ENCODE measurements at regions not wholly inside any gene's neighbourhood (a gene's known extent, or its start where the extent isn't known, plus 50 kb on each side); places are given as distances from the start of the nearest gene placed in this dataset.
A peak's percentile ranks its signal among the peaks of the same experiment; 100 is the strongest.

DNA sequence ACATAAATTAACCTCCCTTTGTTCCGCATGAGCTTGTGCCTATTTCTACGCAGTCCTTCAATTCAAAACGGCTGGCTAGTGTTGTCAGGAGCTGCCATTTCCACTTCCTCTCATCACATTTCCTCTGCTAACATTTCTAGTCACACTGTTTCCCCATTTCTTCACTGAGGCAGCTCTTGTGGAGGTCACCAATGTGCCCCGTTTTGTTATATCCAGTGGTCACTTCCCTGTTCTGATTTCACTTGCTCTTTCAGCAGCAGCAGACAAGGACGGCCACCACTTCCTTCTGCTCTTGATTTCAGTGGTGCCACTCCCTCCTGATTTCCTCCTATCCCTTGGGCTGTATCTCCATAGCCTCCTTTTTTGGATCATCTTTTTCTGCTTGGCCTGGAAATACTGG is 64.8 kb upstream of the SEC61G start:
- peak overlapping the region; percentile 81; the same call in 1 of the 2 replicates for H3K27ac ChIP-seq
- no peak for TF ChIP-seq ZFX (IDR thresholded peaks at IDR 0.05)
- TF ChIP-seq, protein P1, sequence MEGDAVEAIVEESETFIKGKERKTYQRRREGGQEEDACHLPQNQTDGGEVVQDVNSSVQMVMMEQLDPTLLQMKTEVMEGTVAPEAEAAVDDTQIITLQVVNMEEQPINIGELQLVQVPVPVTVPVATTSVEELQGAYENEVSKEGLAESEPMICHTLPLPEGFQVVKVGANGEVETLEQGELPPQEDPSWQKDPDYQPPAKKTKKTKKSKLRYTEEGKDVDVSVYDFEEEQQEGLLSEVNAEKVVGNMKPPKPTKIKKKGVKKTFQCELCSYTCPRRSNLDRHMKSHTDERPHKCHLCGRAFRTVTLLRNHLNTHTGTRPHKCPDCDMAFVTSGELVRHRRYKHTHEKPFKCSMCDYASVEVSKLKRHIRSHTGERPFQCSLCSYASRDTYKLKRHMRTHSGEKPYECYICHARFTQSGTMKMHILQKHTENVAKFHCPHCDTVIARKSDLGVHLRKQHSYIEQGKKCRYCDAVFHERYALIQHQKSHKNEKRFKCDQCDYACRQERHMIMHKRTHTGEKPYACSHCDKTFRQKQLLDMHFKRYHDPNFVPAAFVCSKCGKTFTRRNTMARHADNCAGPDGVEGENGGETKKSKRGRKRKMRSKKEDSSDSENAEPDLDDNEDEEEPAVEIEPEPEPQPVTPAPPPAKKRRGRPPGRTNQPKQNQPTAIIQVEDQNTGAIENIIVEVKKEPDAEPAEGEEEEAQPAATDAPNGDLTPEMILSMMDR (conservative IDR thresholded peaks at IDR 0.05), result no peak

- no peak overlapping the region for H3K27ac ChIP-seq
- no peak for TF ChIP-seq ZFX (IDR thresholded peaks at IDR 0.05)
- TF ChIP-seq, protein P1 (conservative IDR thresholded peaks at IDR 0.05), result no peak
These were observed 65.6 kb upstream of the SEC61G start for GRCh38 chr7:54824655-54825054.

GRCh38 chr7:54825368-54825767 is 66.4 kb upstream of the SEC61G start:
- TF ChIP-seq ZFX (IDR thresholded peaks at IDR 0.05), result no peak
- TF ChIP-seq, protein P1 (conservative IDR thresholded peaks at IDR 0.05), result peak; percentile 28
- H3K27ac ChIP-seq, result peak overlapping the region; percentile 77

GRCh38 chr7:54827734-54828133 is 68.7 kb upstream of the SEC61G start:
- TF ChIP-seq, protein P1 (conservative IDR thresholded peaks at IDR 0.05), result no peak
- TF ChIP-seq ZFX (IDR thresholded peaks at IDR 0.05), result no peak
- H3K27ac ChIP-seq, result no peak overlapping the region

GRCh38 chr7:54831046-54831643 is 72.1 kb upstream of the SEC61G start:
- no peak overlapping the region for H3K27ac ChIP-seq
- TF ChIP-seq ZFX (IDR thresholded peaks at IDR 0.05), result no peak
- TF ChIP-seq, protein P1 (conservative IDR thresholded peaks at IDR 0.05), result no peak

DNA sequence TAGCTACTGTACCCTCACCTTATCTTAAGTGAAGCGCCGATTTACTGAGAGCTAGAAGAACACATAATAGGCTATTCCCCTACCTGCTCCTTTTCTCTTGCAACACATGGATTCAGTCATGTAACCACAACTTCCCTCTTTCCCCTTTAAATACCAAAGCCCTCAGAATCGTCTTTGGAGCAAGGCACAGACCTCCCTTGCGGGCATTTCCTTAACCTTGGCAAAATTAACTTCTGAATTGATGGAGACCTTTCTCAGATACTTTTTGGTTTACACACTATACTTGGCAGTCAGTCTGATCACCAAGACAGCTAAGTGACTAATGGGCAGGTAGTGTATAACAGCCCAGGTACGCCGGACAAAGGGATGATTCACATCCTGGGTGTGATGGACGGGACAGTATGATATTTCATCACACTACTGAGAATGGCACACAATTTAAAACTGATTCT is 72.7 kb upstream of the SEC61G start:
- no peak overlapping the region for H3K27ac ChIP-seq
- no peak for TF ChIP-seq ZFX (IDR thresholded peaks at IDR 0.05)
- TF ChIP-seq, protein P1 (conservative IDR thresholded peaks at IDR 0.05), result no peak

- peak overlapping the region; percentile 14; the same call in 1 of the 2 replicates for H3K27ac ChIP-seq
- TF ChIP-seq ZFX (IDR thresholded peaks at IDR 0.05), result no peak
- TF ChIP-seq, protein P1 (conservative IDR thresholded peaks at IDR 0.05), result no peak
These were observed 74.0 kb upstream of the SEC61G start for GRCh38 chr7:54833001-54833467.

Measured in C4-2B (cell line).